Stomach smooth muscle (tissue), 2 donors: ENCODE measurements at regions not wholly inside any gene's neighbourhood (a gene's known extent, or its start where the extent isn't known, plus 50 kb on each side); places are given as distances from the start of the nearest gene placed in this dataset.

ENCODE experiments used
- H3K27ac ChIP-seq: one replicate; pipeline ENCODE4 v1.7.0; 2013; ENCODE audit warnings: mild to moderate bottlenecking, low read length, inconsistent platforms
- H3K27me3 ChIP-seq, 2 donors: one replicate each; pipeline ENCODE4 v1.7.0; 2013; ENCODE audit warnings: low read length in 2 of 2; ENCODE audit not compliant: insufficient read depth in 2 of 2, control insufficient read depth in 1 of 2
- H3K36me3 ChIP-seq, 2 donors: one replicate each; pipeline ENCODE4 v1.7.0; 2013; ENCODE audit warnings: low read length in 2 of 2; ENCODE audit not compliant: control insufficient read depth in 2 of 2, insufficient read depth in 2 of 2
- H3K4me1 ChIP-seq: one replicate; pipeline ENCODE4 v1.7.0; 2013; ENCODE audit warnings: low read length; ENCODE audit not compliant: control insufficient read depth, insufficient read depth
- H3K4me3 ChIP-seq, 2 donors: one replicate each; pipeline ENCODE4 v1.7.0; 2013; ENCODE audit warnings: low read length in 2 of 2
- H3K9ac ChIP-seq, 2 donors: one replicate each; pipeline ENCODE4 v1.7.0; 2013; ENCODE audit warnings: low read length in 2 of 2, mild to moderate bottlenecking in 1 of 2
- H3K9me3 ChIP-seq, 2 donors: one replicate each; pipeline ENCODE4 v1.7.0; 2013; ENCODE audit warnings: low read length in 2 of 2; ENCODE audit not compliant: control insufficient read depth in 2 of 2
- donor health status: healthy.
- donor health status: Pancreatic carcinoma.

GRCh38 chr2:160550048-160550447 lies 56.4 kb upstream of the RBMS1 start:
- Histone ChIP-seq H3K27ac (no peak overlapping the region), H3K36me3 (no peaks in the 10 kb centered on the region), H3K9me3 (peaks cover 0 to 5% of the 10 kb centered on the region in 2 donors), H3K4me3 (no peak overlapping the region), H3K9ac (no peak overlapping the region), H3K27me3 (no peaks in the 10 kb centered on the region), H3K4me1 (no peaks in the 10 kb centered on the region)

DNA sequence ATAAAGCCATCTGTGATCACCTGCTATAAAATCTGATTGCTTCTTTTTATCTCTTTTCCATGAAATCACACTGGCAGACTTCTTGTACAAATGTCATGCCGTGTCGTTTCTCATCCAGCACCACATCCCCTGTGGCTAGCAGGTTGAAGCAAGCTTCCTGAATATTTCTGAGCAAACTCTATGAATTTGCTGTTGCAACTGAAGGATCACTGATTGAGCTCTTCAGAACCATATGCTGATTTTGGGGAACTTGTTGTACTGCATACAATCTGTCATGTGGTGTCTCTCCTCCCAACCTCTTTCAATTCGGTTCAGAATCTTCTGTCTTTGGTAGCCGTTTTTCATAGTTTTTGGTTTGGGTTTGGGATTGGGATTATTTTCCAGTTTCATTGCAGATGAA lies 57.7 kb upstream of the RBMS1 start:
- Histone ChIP-seq H3K9ac (no peak overlapping the region), H3K36me3 (no peaks in the 10 kb centered on the region), H3K9me3 (peaks cover 0 to 5% of the 10 kb centered on the region in 2 donors), H3K4me3 (no peak overlapping the region), H3K4me1 (no peaks in the 10 kb centered on the region), H3K27me3 (no peaks in the 10 kb centered on the region), H3K27ac (no peak overlapping the region)

DNA sequence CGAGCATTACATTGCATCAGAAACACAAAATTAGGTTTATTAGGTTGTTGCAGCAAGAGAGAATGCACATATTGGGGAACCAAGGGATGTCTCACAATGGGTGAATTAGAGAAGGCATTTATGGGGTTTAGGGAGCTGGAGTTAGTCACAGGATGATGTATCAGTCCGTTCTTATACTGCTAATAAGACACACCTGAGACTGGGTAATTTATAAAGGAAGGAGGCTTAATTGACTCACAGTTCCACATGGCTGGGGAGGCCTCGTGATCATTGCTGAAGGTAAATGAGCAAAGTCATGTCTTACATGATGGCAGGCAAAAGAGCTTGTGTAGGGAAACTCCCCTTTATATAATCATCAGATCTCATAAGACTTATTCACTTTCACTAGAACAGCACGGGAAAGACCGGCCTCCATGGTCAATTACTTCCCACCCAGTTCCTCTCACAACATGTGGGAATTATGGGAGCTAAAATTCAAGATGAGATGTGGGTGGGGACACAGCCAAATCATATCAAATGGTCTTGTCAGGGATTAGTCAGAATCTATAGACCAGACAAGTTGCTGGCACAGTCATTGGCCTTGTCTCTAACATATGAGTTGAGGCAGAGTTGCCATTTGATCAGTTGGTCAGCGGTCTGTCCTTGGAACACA lies 61.9 kb upstream of the RBMS1 start:
- no peak overlapping the region for H3K4me3 ChIP-seq
- no peak overlapping the region for H3K27ac ChIP-seq
- H3K27me3 ChIP-seq, result no peaks in the 10 kb centered on the region
- H3K36me3 ChIP-seq, result no peaks in the 10 kb centered on the region
- no peak overlapping the region for H3K9ac ChIP-seq
- H3K9me3 ChIP-seq, result peaks cover 0 to 3% of the 10 kb centered on the region in 2 donors
- no peaks in the 10 kb centered on the region for H3K4me1 ChIP-seq

DNA sequence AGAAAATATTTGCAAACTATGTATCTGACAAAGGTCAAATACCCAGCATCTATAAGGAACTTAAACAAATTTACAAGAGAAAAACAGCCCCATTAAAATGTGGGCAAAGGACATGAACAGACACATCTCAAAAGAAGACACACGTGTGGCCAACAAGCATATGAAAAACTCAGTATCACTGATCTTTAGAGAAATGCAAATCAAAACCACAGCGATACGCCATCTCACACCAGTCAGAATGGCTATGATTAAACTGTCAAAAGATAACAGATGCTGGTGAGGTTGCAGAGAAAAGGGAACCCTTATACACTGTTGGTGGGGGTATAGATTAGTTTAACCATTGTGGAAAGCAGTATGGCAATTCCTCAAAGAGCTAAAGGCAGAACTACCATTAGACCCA lies 64.3 kb upstream of the RBMS1 start:
- no peak overlapping the region for H3K4me3 ChIP-seq
- H3K27ac ChIP-seq, result no peak overlapping the region
- H3K36me3 ChIP-seq, result no peaks in the 10 kb centered on the region
- peaks cover 0 to 3% of the 10 kb centered on the region in 2 donors for H3K9me3 ChIP-seq
- H3K27me3 ChIP-seq, result no peaks in the 10 kb centered on the region
- H3K9ac ChIP-seq, result no peak overlapping the region
- H3K4me1 ChIP-seq, result no peaks in the 10 kb centered on the region

DNA sequence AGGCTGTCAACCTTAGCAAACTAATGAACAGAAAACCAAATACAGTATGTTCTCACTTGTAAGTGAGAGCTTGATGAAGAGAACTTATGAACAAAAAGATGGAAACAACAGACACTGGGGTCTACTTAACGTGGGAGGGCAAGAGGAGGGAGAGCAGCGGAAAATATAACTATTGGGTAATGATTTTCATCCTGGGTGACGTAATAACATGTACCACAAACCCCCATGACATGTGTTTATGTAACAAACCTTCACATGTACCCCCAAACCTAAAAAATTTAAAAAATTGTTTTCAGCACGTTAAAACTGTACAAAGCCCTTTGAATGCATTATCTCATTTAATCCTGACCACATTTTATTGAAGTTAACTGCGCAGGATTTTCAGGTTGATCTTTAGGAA lies 64.9 kb upstream of the RBMS1 start:
- Histone ChIP-seq H3K9ac (no peak overlapping the region), H3K27ac (no peak overlapping the region), H3K4me1 (no peaks in the 10 kb centered on the region), H3K27me3 (no peaks in the 10 kb centered on the region), H3K4me3 (no peak overlapping the region), H3K36me3 (no peaks in the 10 kb centered on the region), H3K9me3 (peaks cover 0 to 3% of the 10 kb centered on the region in 2 donors)

DNA sequence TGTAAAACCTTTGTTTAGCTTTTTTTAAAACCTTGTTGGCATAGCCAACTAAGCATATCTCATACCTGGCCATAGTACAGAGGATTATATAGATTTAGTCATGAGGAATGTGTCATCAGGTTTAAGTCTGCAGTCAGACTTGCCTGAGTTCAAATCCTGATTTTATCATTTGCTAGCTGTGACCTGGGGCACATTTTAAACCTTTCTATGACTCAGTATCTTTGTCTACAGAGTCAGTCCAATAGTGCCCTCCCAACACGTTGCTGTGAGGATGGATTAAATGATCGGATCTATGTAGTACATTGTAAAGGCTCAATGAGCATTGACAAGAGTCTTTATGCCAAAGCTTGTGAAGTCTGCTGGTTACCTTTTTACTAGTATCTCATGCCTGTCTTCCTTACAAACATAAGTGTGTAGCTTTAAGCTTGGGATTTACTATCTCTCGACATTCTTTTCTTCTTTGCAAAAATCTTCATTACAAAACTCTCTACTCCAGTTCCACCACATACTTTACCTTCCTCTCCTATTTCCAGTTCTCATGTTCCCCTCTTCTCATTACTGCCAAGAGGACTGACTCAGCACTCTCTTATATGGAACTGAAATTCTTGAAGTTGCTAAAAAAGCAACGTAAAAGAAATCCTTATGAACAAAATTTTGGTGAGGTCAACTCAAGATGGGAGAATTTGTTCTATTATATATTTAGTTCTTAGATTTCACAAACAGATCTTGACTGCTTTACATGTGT lies 68.1 kb upstream of the RBMS1 start:
- H3K36me3 ChIP-seq, result no peaks in the 10 kb centered on the region
- no peak overlapping the region for H3K4me3 ChIP-seq
- no peaks in the 10 kb centered on the region for H3K27me3 ChIP-seq
- H3K27ac ChIP-seq, result no peak overlapping the region
- H3K9me3 ChIP-seq, result peaks cover 0 to 3% of the 10 kb centered on the region in 2 donors
- H3K4me1 ChIP-seq, result no peaks in the 10 kb centered on the region
- no peak overlapping the region for H3K9ac ChIP-seq

DNA sequence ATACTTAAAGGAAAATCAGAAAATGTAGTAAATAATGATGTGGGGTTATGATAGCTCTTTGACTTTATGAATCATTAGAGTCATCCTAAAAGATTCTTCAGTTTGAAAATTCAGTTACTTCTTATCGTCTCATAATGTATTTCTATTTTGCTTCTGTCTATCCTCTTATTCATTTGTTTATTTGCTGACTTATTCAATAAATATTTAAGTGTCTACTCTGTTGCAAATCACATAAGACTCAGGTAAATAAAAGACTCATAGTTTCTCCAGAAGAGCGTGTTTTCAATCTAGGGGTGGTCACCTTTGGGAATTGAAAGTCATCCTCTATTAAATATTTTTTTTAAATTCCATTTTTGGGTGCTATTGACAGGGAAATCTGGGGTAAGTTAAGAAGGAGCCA lies 69.1 kb upstream of the RBMS1 start:
- H3K4me3 ChIP-seq, result no peak overlapping the region
- no peak overlapping the region for H3K9ac ChIP-seq
- H3K9me3 ChIP-seq, result peaks cover 0 to 3% of the 10 kb centered on the region in 2 donors
- H3K36me3 ChIP-seq, result no peaks in the 10 kb centered on the region
- H3K27ac ChIP-seq, result no peak overlapping the region
- H3K27me3 ChIP-seq, result no peaks in the 10 kb centered on the region
- H3K4me1 ChIP-seq, result no peaks in the 10 kb centered on the region

DNA sequence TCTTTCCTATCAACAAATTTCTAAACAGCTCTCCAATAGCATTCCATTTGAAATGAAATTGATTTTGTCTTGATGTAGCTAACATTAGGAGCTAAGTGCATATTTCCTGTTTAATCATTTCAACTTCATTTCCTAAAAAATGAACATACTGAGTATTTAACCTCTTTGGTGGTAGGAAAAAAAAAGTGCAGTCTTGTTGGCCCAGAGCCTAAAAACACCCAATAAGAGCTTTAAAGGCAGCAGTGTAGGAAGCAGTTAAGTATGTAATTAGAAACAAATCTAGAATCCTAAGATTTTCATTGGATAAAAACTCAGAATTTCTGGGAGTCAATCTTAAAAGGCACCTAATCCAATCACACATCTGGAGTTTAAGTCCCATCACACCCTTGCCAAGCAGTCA lies 71.0 kb upstream of the RBMS1 start:
- H3K36me3 ChIP-seq, result no peaks in the 10 kb centered on the region
- no peak overlapping the region for H3K27ac ChIP-seq
- no peak overlapping the region for H3K9ac ChIP-seq
- H3K4me1 ChIP-seq, result no peaks in the 10 kb centered on the region
- no peak overlapping the region for H3K4me3 ChIP-seq
- H3K27me3 ChIP-seq, result no peaks in the 10 kb centered on the region
- H3K9me3 ChIP-seq, result no peaks in the 10 kb centered on the region

DNA sequence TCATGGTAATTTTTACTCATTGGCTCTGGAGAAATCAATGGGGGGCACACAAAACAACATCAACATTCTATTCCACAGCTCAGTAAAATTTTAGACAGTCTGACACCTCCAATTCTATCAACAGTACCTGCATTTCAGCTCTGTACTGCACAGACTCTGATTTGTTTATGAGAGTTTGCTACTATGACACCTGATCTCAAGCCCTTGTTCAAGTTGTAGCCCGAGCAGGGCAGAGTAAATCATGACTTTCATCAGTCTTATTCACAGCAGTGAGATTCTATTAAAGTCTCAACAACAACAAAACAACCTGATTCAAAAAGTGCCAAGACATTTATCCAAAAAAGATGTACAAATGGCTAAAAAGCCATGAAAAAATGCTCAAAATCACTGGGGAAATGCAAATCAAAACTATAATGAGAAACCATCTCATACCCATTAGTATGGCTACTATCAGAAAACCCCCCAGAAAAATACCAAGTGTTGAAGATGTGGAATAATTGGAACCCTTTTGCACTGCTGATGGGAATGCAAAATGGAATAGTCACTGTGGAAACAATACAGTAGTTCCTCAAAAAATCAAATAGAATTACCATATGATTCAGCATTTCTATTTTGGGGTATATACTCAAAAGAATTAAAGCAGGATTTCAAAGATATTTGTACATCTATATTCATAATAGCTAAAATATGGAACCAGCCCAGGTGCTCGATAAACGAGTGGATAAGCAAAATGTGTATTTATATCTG lies 71.7 kb upstream of the RBMS1 start:
- Histone ChIP-seq H3K4me1 (no peaks in the 10 kb centered on the region), H3K4me3 (no peak overlapping the region), H3K9ac (no peak overlapping the region), H3K9me3 (no peaks in the 10 kb centered on the region), H3K36me3 (no peaks in the 10 kb centered on the region), H3K27ac (no peak overlapping the region), H3K27me3 (no peaks in the 10 kb centered on the region)

DNA sequence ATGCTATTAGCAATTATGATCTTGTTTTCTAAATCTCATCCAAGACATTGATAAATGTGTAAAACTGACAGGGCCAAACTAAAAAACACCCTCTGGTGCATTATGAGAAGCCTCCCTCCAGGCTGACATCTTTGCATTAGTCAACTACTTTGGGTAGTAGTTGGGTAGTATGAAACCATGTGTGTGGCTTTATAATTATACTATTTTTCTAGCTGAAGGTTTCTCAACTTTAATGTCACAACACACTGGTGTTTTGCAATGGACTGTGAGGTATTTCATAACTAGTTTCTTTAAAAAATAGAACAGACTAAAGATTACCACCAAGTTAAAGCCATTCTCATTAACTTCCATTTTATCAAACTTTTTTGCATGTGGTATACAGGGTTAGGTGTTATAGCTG lies 73.1 kb upstream of the RBMS1 start:
- H3K9me3 ChIP-seq, result no peaks in the 10 kb centered on the region

DNA sequence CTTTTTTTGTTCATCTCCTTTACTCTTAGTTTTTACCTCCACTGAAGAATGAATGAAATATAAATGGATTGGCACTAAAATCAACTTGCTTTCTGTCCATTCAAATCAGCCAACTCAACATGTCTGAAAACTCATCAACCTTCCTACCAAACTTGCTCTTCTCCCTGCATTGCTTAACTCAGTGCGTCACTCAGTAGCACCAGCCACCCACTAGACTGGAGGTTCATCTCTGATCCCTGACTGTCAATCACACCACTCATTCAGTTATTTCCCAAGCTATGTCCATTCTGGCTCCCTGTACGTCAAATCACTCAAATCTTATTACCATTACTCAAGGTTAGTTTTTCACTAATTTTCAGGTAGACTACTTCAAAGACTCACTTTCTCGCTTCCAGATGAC lies 75.2 kb upstream of the RBMS1 start:
- Histone ChIP-seq H3K9me3 (peaks cover 0 to 3% of the 10 kb centered on the region in 2 donors), H3K9ac (no peak overlapping the region), H3K27ac (no peak overlapping the region), H3K27me3 (no peaks in the 10 kb centered on the region), H3K36me3 (no peaks in the 10 kb centered on the region), H3K4me1 (no peaks in the 10 kb centered on the region), H3K4me3 (no peak overlapping the region)

More for the DNA sequence above, 73.1 kb upstream of the RBMS1 start:
- Histone ChIP-seq H3K27ac (no peak overlapping the region), H3K9ac (no peak overlapping the region), H3K36me3 (no peaks in the 10 kb centered on the region), H3K4me1 (no peaks in the 10 kb centered on the region), H3K4me3 (no peak overlapping the region), H3K27me3 (no peaks in the 10 kb centered on the region)
